GM18519 (cell line): ENCODE measurements at regions not wholly inside any gene's neighbourhood (a gene's known extent, or its start where the extent isn't known, plus 50 kb on each side); places are given as distances from the start of the nearest gene placed in this dataset.
"Not testable (repeated sequence)": the region's sequence is repeated elsewhere in the genome, so short reads cannot be mapped to it uniquely, and the experiment has no call there.

Source experiments
- ATAC-seq: cut with Tn5 transposase; IDR thresholded peaks from one replicate; pipeline ENCODE4 v1.9.1; 2021; ENCODE audit warnings: mild to moderate bottlenecking, moderate library complexity; ENCODE audit not compliant: unreplicated experiment, low FRiP score

- ATAC-seq = no peak
Observed at GRCh38 chr13:71304861-71305260, 562.1 kb downstream of the DACH1 start.

- ATAC-seq = no peak
Observed at GRCh38 chr13:71303144-71303543, 563.9 kb downstream of the DACH1 start.

- no peak for ATAC-seq
Observed at GRCh38 chr13:71300602-71301001, 566.4 kb downstream of the DACH1 start.

GRCh38 chr13:71291842-71292146 lies 575.2 kb downstream of the DACH1 start:
- ATAC-seq = no peak

GRCh38 chr13:71290963-71291841 lies 575.8 kb downstream of the DACH1 start:
- peak; percentile 84 for ATAC-seq

- not testable (repeated sequence) for ATAC-seq
Observed at GRCh38 chr13:71289980-71290379, 577.0 kb downstream of the DACH1 start.

- no peak for ATAC-seq
Observed at GRCh38 chr13:71285700-71286099, 581.3 kb downstream of the DACH1 start.

- no peak for ATAC-seq
Observed at GRCh38 chr13:71278512-71278911, 588.5 kb downstream of the DACH1 start.

- ATAC-seq = peak; percentile 82
Observed at GRCh38 chr13:71274923-71275608, 591.9 kb downstream of the DACH1 start.

GRCh38 chr13:71261256-71261655 lies 605.7 kb downstream of the DACH1 start:
- no peak for ATAC-seq

- no peak for ATAC-seq
Observed at GRCh38 chr13:71260246-71260645, 606.8 kb downstream of the DACH1 start.

GRCh38 chr13:71255633-71256032 lies 611.4 kb downstream of the DACH1 start:
- no peak for ATAC-seq

GRCh38 chr13:71254384-71254783 lies 612.6 kb downstream of the DACH1 start:
- ATAC-seq = no peak

- ATAC-seq = no peak
Observed at GRCh38 chr13:71252184-71252704, 614.8 kb downstream of the DACH1 start.

GRCh38 chr13:71251292-71251951 lies 615.6 kb downstream of the DACH1 start:
- no peak for ATAC-seq

- ATAC-seq = no peak
Observed at GRCh38 chr13:71249011-71249410, 618.0 kb downstream of the DACH1 start.

- no peak for ATAC-seq
Observed at GRCh38 chr13:71244161-71244560, 622.8 kb downstream of the DACH1 start.

GRCh38 chr13:71242201-71242600 lies 624.8 kb downstream of the DACH1 start:
- no peak for ATAC-seq

GRCh38 chr13:71240911-71241310 lies 626.1 kb downstream of the DACH1 start:
- ATAC-seq = no peak

- ATAC-seq = no peak
Observed at GRCh38 chr13:71237332-71237731, 629.7 kb downstream of the DACH1 start.

- no peak for ATAC-seq
Observed at GRCh38 chr13:71219698-71220415, 647.1 kb downstream of the DACH1 start.
